HG02798 (cell line): ENCODE measurements at regions not wholly inside any gene's neighbourhood (a gene's known extent, or its start where the extent isn't known, plus 50 kb on each side); places are given as distances from the start of the nearest gene placed in this dataset.

Experiments
- ATAC-seq: cut with Tn5 transposase; IDR thresholded peaks from one replicate; pipeline ENCODE4 v1.9.1; 2021; ENCODE audit warnings: mild to moderate bottlenecking; ENCODE audit not compliant: unreplicated experiment, poor library complexity

GRCh38 chr5:23579566-23579965, 72.2 kb downstream of the PRDM9 start:
- no peak for ATAC-seq

GRCh38 chr5:23583081-23583480, 75.7 kb downstream of the PRDM9 start:
- no peak for ATAC-seq

GRCh38 chr5:23588841-23589326, 81.5 kb downstream of the PRDM9 start:
- no peak for ATAC-seq

GRCh38 chr5:23591250-23591649, 83.8 kb downstream of the PRDM9 start:
- ATAC-seq, result no peak

- no peak for ATAC-seq
These were observed 99.5 kb downstream of the PRDM9 start for GRCh38 chr5:23606927-23607326.

- no peak for ATAC-seq
These were observed 105.3 kb downstream of the PRDM9 start for GRCh38 chr5:23612701-23613100.

- ATAC-seq, result no peak
These were observed 106.2 kb downstream of the PRDM9 start for GRCh38 chr5:23613566-23613965.

- no peak for ATAC-seq
These were observed 107.0 kb downstream of the PRDM9 start for GRCh38 chr5:23614422-23614821.

- no peak for ATAC-seq
These were observed 119.6 kb downstream of the PRDM9 start for GRCh38 chr5:23626961-23627360.

GRCh38 chr5:23627976-23628375, 120.6 kb downstream of the PRDM9 start:
- ATAC-seq, result no peak

GRCh38 chr5:23629396-23629795, 122.0 kb downstream of the PRDM9 start:
- no peak for ATAC-seq

- ATAC-seq, result no peak
These were observed 124.1 kb downstream of the PRDM9 start for GRCh38 chr5:23631302-23632045.

- ATAC-seq, result no peak
These were observed 128.5 kb downstream of the PRDM9 start for GRCh38 chr5:23635938-23636337.

- ATAC-seq, result no peak
These were observed 131.9 kb downstream of the PRDM9 start for GRCh38 chr5:23639326-23639725.

GRCh38 chr5:23648656-23649055, 141.2 kb downstream of the PRDM9 start:
- ATAC-seq, result no peak

GRCh38 chr5:23649594-23649993, 142.2 kb downstream of the PRDM9 start:
- ATAC-seq, result no peak

- ATAC-seq, result no peak
These were observed 148.3 kb downstream of the PRDM9 start for GRCh38 chr5:23655674-23656073.

- ATAC-seq, result no peak
These were observed 168.0 kb downstream of the PRDM9 start for GRCh38 chr5:23675456-23675855.

GRCh38 chr5:23677996-23678395, 170.6 kb downstream of the PRDM9 start:
- no peak for ATAC-seq

- ATAC-seq, result no peak
These were observed 176.7 kb downstream of the PRDM9 start for GRCh38 chr5:23684103-23684502.

- ATAC-seq, result no peak
These were observed 196.8 kb downstream of the PRDM9 start for GRCh38 chr5:23703940-23704855.
